Suprapubic skin (tissue), 4 donors: ENCODE measurements at regions not wholly inside any gene's neighbourhood (a gene's known extent, or its start where the extent isn't known, plus 50 kb on each side); places are given as distances from the start of the nearest gene placed in this dataset.

Experiments
- DNase-seq, 2 donors: peaks; one replicate each; pipeline ENCODE4 v3.0.0-alpha.2; 2019; ENCODE audit warnings: low spot score in 2 of 2
- H3K27ac ChIP-seq: fragments of 200-600 bp; sonication (generic); one replicate; pipeline ENCODE4 v1.5.1; 2019
- H3K27me3 ChIP-seq: fragments of 200-600 bp; sonication (generic); one replicate; pipeline ENCODE4 v1.5.1; 2019
- H3K36me3 ChIP-seq: fragments of 200-600 bp; sonication (generic); one replicate; pipeline ENCODE4 v1.5.1; 2019
- H3K4me1 ChIP-seq: fragments of 200-600 bp; sonication (generic); one replicate; pipeline ENCODE4 v1.5.1; 2019
- H3K4me3 ChIP-seq: fragments of 200-600 bp; sonication (generic); one replicate; pipeline ENCODE4 v1.5.1; 2019; ENCODE audit warnings: mild to moderate bottlenecking
- H3K9me3 ChIP-seq: fragments of 200-600 bp; sonication (generic); one replicate; pipeline ENCODE4 v1.5.1; 2019
- CTCF ChIP-seq, 2 donors: fragments of 200-600 bp in 1 of 2; fragments of 450-650 bp in 1 of 2; sonication (generic) in 1 of 2; IDR thresholded peaks; one replicate each; pipeline ENCODE4 v1.5.1; 2016 to 2019; ENCODE audit warnings: antibody characterized with exemption in 2 of 2, mild to moderate bottlenecking in 1 of 2, moderate library complexity in 1 of 2
- EP300 ChIP-seq: sonication (generic); formaldehyde crosslinking; IDR thresholded peaks from one replicate; pipeline ENCODE4 v1.6.1; 2017; ENCODE audit warnings: antibody characterized with exemption
- POLR2A ChIP-seq, 2 donors: fragments of 450-650 bp; IDR thresholded peaks; one replicate each; pipeline ENCODE4 v1.6.1; 2017; ENCODE audit warnings: antibody characterized with exemption in 2 of 2, mild to moderate bottlenecking in 2 of 2, moderate library complexity in 2 of 2
- POLR2AphosphoS5 ChIP-seq, 3 donors: sonication (generic); formaldehyde crosslinking; IDR thresholded peaks; one replicate each; pipeline ENCODE4 v1.6.1; 2017; ENCODE audit warnings: antibody characterized with exemption in 3 of 3
- whole genome bisulfite sequencing: methylation state at CpG from one replicate; pipeline ENCODE4 v1.1.5; 2018; 5-methylcytosine and 5-hydroxymethylcytosine counted together

GRCh38 chr3:124605781-124606579, 124.3 kb upstream of the UMPS start:
- no peak for TF ChIP-seq POLR2A (IDR thresholded peaks at IDR 0.05)
- no peak for TF ChIP-seq CTCF (IDR thresholded peaks at IDR 0.05)
- TF ChIP-seq EP300, result no peak
- no peak for TF ChIP-seq POLR2AphosphoS5 (IDR thresholded peaks at IDR 0.05)
- Histone ChIP-seq H3K27me3 (no peaks in the 10 kb centered on the region), H3K27ac (no peak overlapping the region), H3K36me3 (no peaks in the 10 kb centered on the region), H3K4me1 (no peaks in the 10 kb centered on the region), H3K9me3 (no peaks in the 10 kb centered on the region), H3K4me3 (no peak overlapping the region)
- WGBS, result 54% methylated on average over 6 of the region's 6 CpGs
- no peak for DNase-seq

- H3K4me1 ChIP-seq, result no peaks in the 10 kb centered on the region
- H3K27ac ChIP-seq, result no peak overlapping the region
- no peak for TF ChIP-seq POLR2AphosphoS5 (IDR thresholded peaks at IDR 0.05)
- no peak for TF ChIP-seq CTCF (IDR thresholded peaks at IDR 0.05)
- no peak for TF ChIP-seq POLR2A (IDR thresholded peaks at IDR 0.05)
- no peak for TF ChIP-seq EP300
- no peak for DNase-seq
- H3K27me3 ChIP-seq, result no peaks in the 10 kb centered on the region
- H3K36me3 ChIP-seq, result no peaks in the 10 kb centered on the region
- 70% methylated on average over 1 of the region's 1 CpG for WGBS
- H3K4me3 ChIP-seq, result no peak overlapping the region
- no peaks in the 10 kb centered on the region for H3K9me3 ChIP-seq
These were observed 123.1 kb upstream of the UMPS start for GRCh38 chr3:124607163-124607562.

- no peak overlapping the region for H3K27ac ChIP-seq
- no peaks in the 10 kb centered on the region for H3K9me3 ChIP-seq
- H3K4me1 ChIP-seq, result no peaks in the 10 kb centered on the region
- H3K27me3 ChIP-seq, result no peaks in the 10 kb centered on the region
- WGBS, result 75% methylated on average over 3 of the region's 3 CpGs
- TF ChIP-seq POLR2AphosphoS5 (IDR thresholded peaks at IDR 0.05) (no peak), EP300 (no peak), POLR2A (IDR thresholded peaks at IDR 0.05) (no peak), CTCF (IDR thresholded peaks at IDR 0.05) (no peak)
- no peak overlapping the region for H3K4me3 ChIP-seq
- H3K36me3 ChIP-seq, result no peaks in the 10 kb centered on the region
- no peak for DNase-seq
These were observed 120.8 kb upstream of the UMPS start for GRCh38 chr3:124609402-124609801.

GRCh38 chr3:124610130-124610529, 120.1 kb upstream of the UMPS start:
- WGBS, result 93% methylated on average over 1 of the region's 1 CpG
- Histone ChIP-seq H3K9me3 (no peaks in the 10 kb centered on the region), H3K27ac (no peak overlapping the region), H3K4me1 (no peaks in the 10 kb centered on the region), H3K36me3 (no peaks in the 10 kb centered on the region), H3K4me3 (no peak overlapping the region), H3K27me3 (no peaks in the 10 kb centered on the region)
- no peak for DNase-seq
- no peak for TF ChIP-seq EP300
- TF ChIP-seq CTCF (IDR thresholded peaks at IDR 0.05), result no peak
- TF ChIP-seq POLR2AphosphoS5 (IDR thresholded peaks at IDR 0.05), result no peak
- TF ChIP-seq POLR2A (IDR thresholded peaks at IDR 0.05), result no peak

GRCh38 chr3:124611520-124611919, 118.7 kb upstream of the UMPS start:
- no peaks in the 10 kb centered on the region for H3K9me3 ChIP-seq
- no peaks in the 10 kb centered on the region for H3K36me3 ChIP-seq
- 70% methylated on average over 4 of the region's 4 CpGs for WGBS
- no peak overlapping the region for H3K4me3 ChIP-seq
- no peak overlapping the region for H3K27ac ChIP-seq
- DNase-seq, result no peak
- no peaks in the 10 kb centered on the region for H3K27me3 ChIP-seq
- no peaks in the 10 kb centered on the region for H3K4me1 ChIP-seq
- no peak for TF ChIP-seq POLR2A (IDR thresholded peaks at IDR 0.05)
- TF ChIP-seq POLR2AphosphoS5 (IDR thresholded peaks at IDR 0.05), result no peak
- TF ChIP-seq EP300, result no peak
- TF ChIP-seq CTCF (IDR thresholded peaks at IDR 0.05), result no peak
